ENCODE measurements at regions not wholly inside any gene's neighbourhood (a gene's known extent, or its start where the extent isn't known, plus 50 kb on each side); places are given as distances from the start of the nearest gene placed in this dataset.

- CTCF ChIA-PET, result no interaction called here
- no peak for DNase-seq
- Mint-ChIP-seq H3K9me3 (no peaks in the 10 kb centered on the region), H3K36me3 (ENCODE audit: low read depth) (no peaks in the 10 kb centered on the region), H3K4me1 (no peaks in the 10 kb centered on the region), H3K27ac (no peak overlapping the region), H3K27me3 (no peaks in the 10 kb centered on the region), H3K4me3 (no peak overlapping the region)
- POLR2A ChIA-PET, result no interaction called here
- ATAC-seq (ENCODE audit: low read depth), result no peak
- TF ChIP-seq CTCF (IDR thresholded peaks at IDR 0.05), result no peak
- intact Hi-C loops (cut with micrococcal nuclease), result no loop called here
Observed at GRCh38 chrX:94204524-94204923, 530.5 kb downstream of the FAM133A start.

- no peak for ATAC-seq (ENCODE audit: low read depth)
- Mint-ChIP-seq H3K27ac (no peak overlapping the region), H3K27me3 (no peaks in the 10 kb centered on the region), H3K4me3 (no peak overlapping the region), H3K36me3 (ENCODE audit: low read depth) (no peaks in the 10 kb centered on the region), H3K9me3 (peaks cover 2% of the 10 kb centered on the region), H3K4me1 (no peaks in the 10 kb centered on the region)
- DNase-seq, result no peak
- POLR2A ChIA-PET, result no interaction called here
- intact Hi-C loops (cut with micrococcal nuclease), result no loop called here
- no peak for TF ChIP-seq CTCF (IDR thresholded peaks at IDR 0.05)
- CTCF ChIA-PET, result no interaction called here
Observed at GRCh38 chrX:94216738-94217137, 542.7 kb downstream of the FAM133A start.

- H3K4me3 Mint-ChIP-seq, result no peak overlapping the region
Observed at GRCh38 chrX:94252211-94252610, 578.2 kb downstream of the FAM133A start.

GRCh38 chrX:94256396-94256795, 582.4 kb downstream of the FAM133A start:
- ATAC-seq (ENCODE audit: low read depth) (no peak), DNase-seq (no peak)
- Mint-ChIP-seq H3K27me3 (no peaks in the 10 kb centered on the region), H3K36me3 (ENCODE audit: low read depth) (no peaks in the 10 kb centered on the region), H3K4me1 (no peaks in the 10 kb centered on the region), H3K4me3 (no peak overlapping the region), H3K9me3 (peaks cover 2% of the 10 kb centered on the region), H3K27ac (no peak overlapping the region)
- ChIA-PET POLR2A (no interaction called here), CTCF (no interaction called here)
- no peak for TF ChIP-seq CTCF (IDR thresholded peaks at IDR 0.05)
- intact Hi-C loops (cut with micrococcal nuclease), result no loop called here

More at GRCh38 chrX:94252211-94252610, 578.2 kb downstream of the FAM133A start:
- TF ChIP-seq CTCF (IDR thresholded peaks at IDR 0.05), result no peak
- Mint-ChIP-seq H3K27ac (no peak overlapping the region), H3K36me3 (ENCODE audit: low read depth) (no peaks in the 10 kb centered on the region), H3K4me1 (no peaks in the 10 kb centered on the region), H3K27me3 (no peaks in the 10 kb centered on the region), H3K9me3 (peaks cover 2% of the 10 kb centered on the region)
- no peak for ATAC-seq (ENCODE audit: low read depth)
- ChIA-PET POLR2A (no interaction called here), CTCF (no interaction called here)
- DNase-seq, result no peak
- intact Hi-C loops (cut with micrococcal nuclease), result no loop called here

- DNase-seq (no peak), ATAC-seq (ENCODE audit: low read depth) (no peak)
- no peak overlapping the region for H3K4me3 Mint-ChIP-seq
- ChIA-PET POLR2A (no interaction called here), CTCF (no interaction called here)
- H3K27me3 Mint-ChIP-seq, result no peaks in the 10 kb centered on the region
- TF ChIP-seq CTCF (IDR thresholded peaks at IDR 0.05), result no peak
- no peak overlapping the region for H3K27ac Mint-ChIP-seq
- no peaks in the 10 kb centered on the region for H3K36me3 Mint-ChIP-seq (ENCODE audit: low read depth)
- intact Hi-C loops (cut with micrococcal nuclease), result no loop called here
- H3K9me3 Mint-ChIP-seq, result no peaks in the 10 kb centered on the region
- no peaks in the 10 kb centered on the region for H3K4me1 Mint-ChIP-seq
Observed at GRCh38 chrX:94265323-94265722, 591.3 kb downstream of the FAM133A start.

Measured in activated B cell treated with CpG ODN at 0.5 μM for 24 hours (primary cell).